ENCODE measurements at regions not wholly inside any gene's neighbourhood (a gene's known extent, or its start where the extent isn't known, plus 50 kb on each side); places are given as distances from the start of the nearest gene placed in this dataset.
"Not testable (repeated sequence)": the region's sequence is repeated elsewhere in the genome, so short reads cannot be mapped to it uniquely, and the experiment has no call there.

DNA sequence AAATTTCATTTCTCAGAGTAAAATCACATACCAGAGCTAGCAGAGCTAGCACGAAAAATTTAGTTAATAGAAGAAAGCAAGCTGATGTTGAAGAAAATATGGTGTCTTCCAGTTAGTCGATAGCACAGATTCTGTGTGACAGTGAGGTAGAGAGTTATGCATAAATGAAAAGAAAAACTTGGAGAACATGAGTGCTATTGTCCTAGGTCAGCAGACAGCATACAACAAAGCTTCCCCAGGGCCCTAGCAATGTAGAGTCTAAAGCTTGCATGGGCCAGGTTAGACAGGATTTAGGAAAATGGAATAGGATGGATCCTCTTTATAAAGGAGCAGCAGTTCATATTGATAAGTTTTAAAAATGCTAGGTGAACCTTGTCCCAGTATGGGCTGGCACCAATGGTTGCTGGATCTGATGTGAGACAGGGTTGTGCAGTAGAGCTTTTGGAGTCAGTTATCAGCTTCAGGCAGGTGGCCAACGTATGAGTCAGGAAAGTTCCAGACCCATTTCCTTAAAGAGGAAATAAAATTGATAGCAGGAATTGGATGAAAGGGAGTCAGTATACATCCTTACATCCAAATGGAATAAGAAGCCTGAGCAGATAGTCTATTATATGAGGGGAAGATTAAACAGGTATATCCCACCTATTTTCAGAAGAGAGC lies 277.2 kb downstream of the FRK start:
- H3K9me3 Mint-ChIP-seq, result peaks cover 0 to 1% of the 10 kb centered on the region in 2 donors
- ATAC-seq (replicated peaks in 1 of 2), result no peak
- H3K27me3 Mint-ChIP-seq (ENCODE audit: low read depth), result no peaks in the 10 kb centered on the region
- H3K36me3 Mint-ChIP-seq (ENCODE audit: insufficient read depth in 2 of 2), result no peaks in the 10 kb centered on the region
- H3K4me3 Mint-ChIP-seq, result no peak overlapping the region
- no peak for DNase-seq
- no peak overlapping the region for H3K27ac Mint-ChIP-seq
- H3K4me1 Mint-ChIP-seq (ENCODE audit: low read depth), result no peaks in the 10 kb centered on the region

DNA sequence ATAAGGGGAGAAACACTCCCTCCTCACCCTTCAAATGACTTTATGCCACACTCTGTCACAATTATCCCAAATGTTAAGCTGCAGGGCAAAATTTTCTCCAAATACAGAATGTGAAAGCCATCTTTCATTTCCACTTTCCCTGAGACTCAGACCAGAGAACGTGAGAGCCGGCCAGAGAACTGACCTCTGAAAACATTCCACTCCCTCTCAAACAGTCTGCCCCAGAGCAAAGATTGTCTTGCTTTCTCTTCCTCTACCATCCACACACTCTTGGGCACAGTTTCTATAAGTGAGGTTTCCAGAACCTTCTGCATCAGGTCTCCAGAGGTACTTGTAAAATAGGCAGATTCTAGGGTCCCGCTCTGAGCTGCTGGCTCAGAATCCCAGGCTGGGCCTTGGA lies 278.1 kb downstream of the FRK start:
- ATAC-seq (replicated peaks in 1 of 2), result no peak
- DNase-seq, result no peak
- Mint-ChIP-seq H3K4me3 (no peak overlapping the region), H3K27ac (no peak overlapping the region), H3K4me1 (ENCODE audit: low read depth) (no peaks in the 10 kb centered on the region), H3K36me3 (ENCODE audit: insufficient read depth in 2 of 2) (no peaks in the 10 kb centered on the region), H3K27me3 (ENCODE audit: low read depth) (no peaks in the 10 kb centered on the region), H3K9me3 (peaks cover 0 to 1% of the 10 kb centered on the region in 2 donors)

- Mint-ChIP-seq H3K4me1 (ENCODE audit: low read depth) (no peaks in the 10 kb centered on the region), H3K27ac (no peak overlapping the region), H3K4me3 (no peak overlapping the region), H3K9me3 (no peaks in the 10 kb centered on the region), H3K36me3 (ENCODE audit: insufficient read depth in 2 of 2) (no peaks in the 10 kb centered on the region), H3K27me3 (ENCODE audit: low read depth) (no peaks in the 10 kb centered on the region)
- ATAC-seq (replicated peaks in 1 of 2), result no peak
- DNase-seq, result no peak
These were observed 286.9 kb downstream of the FRK start for GRCh38 chr6:115773741-115774140.

GRCh38 chr6:115770851-115771250 lies 289.8 kb downstream of the FRK start:
- DNase-seq (no peak), ATAC-seq (replicated peaks in 1 of 2) (no peak)
- H3K27ac Mint-ChIP-seq, result no peak overlapping the region
- H3K4me3 Mint-ChIP-seq, result no peak overlapping the region
- no peaks in the 10 kb centered on the region for H3K27me3 Mint-ChIP-seq (ENCODE audit: low read depth)
- no peaks in the 10 kb centered on the region for H3K9me3 Mint-ChIP-seq
- no peaks in the 10 kb centered on the region for H3K4me1 Mint-ChIP-seq (ENCODE audit: low read depth)
- no peaks in the 10 kb centered on the region for H3K36me3 Mint-ChIP-seq (ENCODE audit: insufficient read depth in 2 of 2)

- ATAC-seq (replicated peaks in 1 of 2), result no peak
- H3K4me1 Mint-ChIP-seq (ENCODE audit: low read depth), result no peaks in the 10 kb centered on the region
- no peak overlapping the region for H3K27ac Mint-ChIP-seq
- no peak for DNase-seq
- no peaks in the 10 kb centered on the region for H3K27me3 Mint-ChIP-seq (ENCODE audit: low read depth)
- H3K4me3 Mint-ChIP-seq, result no peak overlapping the region
- no peaks in the 10 kb centered on the region for H3K9me3 Mint-ChIP-seq
- H3K36me3 Mint-ChIP-seq (ENCODE audit: insufficient read depth in 2 of 2), result no peaks in the 10 kb centered on the region
These were observed 292.2 kb downstream of the FRK start for GRCh38 chr6:115768500-115768899.

DNA sequence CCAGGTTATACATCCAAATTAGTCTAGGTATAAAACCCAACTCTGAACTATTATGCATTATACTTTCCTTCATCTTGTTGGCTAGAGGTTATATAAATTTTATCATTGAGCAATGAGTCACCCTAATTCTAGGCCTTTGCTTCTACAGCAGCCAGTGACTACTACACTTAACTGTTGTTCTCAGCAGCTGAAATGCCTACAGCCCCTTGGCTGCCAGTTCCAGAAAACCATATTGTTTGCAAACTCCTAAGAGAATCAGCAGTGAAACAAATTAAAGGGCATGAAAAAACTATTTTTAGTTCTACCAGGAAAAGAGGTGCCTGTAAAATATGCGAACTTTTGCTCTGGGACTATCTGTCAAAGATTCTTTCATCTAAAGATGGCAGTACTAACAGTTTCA lies 292.8 kb downstream of the FRK start:
- Mint-ChIP-seq H3K27me3 (ENCODE audit: low read depth) (no peaks in the 10 kb centered on the region), H3K9me3 (no peaks in the 10 kb centered on the region), H3K36me3 (ENCODE audit: insufficient read depth in 2 of 2) (no peaks in the 10 kb centered on the region), H3K4me3 (no peak overlapping the region), H3K4me1 (ENCODE audit: low read depth) (no peaks in the 10 kb centered on the region), H3K27ac (no peak overlapping the region)
- DNase-seq, result no peak
- ATAC-seq (replicated peaks in 1 of 2), result no peak

- H3K9me3 Mint-ChIP-seq, result no peaks in the 10 kb centered on the region
- no peaks in the 10 kb centered on the region for H3K36me3 Mint-ChIP-seq (ENCODE audit: insufficient read depth in 2 of 2)
- no peak overlapping the region for H3K27ac Mint-ChIP-seq
- H3K27me3 Mint-ChIP-seq (ENCODE audit: low read depth), result no peaks in the 10 kb centered on the region
- no peak for DNase-seq
- H3K4me1 Mint-ChIP-seq (ENCODE audit: low read depth), result no peaks in the 10 kb centered on the region
- no peak overlapping the region for H3K4me3 Mint-ChIP-seq
- ATAC-seq (replicated peaks in 1 of 2), result no peak
These were observed 293.8 kb downstream of the FRK start for GRCh38 chr6:115766745-115767462.

DNA sequence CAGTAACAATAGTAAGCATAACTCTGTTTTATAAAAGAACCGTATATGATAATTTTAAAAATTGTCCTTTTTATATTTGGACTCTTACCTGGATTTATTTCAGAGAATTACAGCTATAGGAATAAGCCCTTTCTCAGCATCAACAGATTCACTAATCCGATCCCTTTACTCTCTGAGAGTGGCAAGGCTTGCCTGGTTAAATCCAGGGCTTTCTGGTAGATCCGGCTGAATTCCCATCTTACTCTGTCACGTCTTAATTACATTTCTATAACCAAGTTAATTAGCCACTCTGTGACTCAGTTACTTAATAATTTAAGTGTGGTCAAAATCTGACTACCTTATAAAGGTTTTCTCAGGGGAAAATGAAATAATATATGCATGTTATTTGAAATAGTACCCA lies 294.7 kb downstream of the FRK start:
- no peak for DNase-seq

DNA sequence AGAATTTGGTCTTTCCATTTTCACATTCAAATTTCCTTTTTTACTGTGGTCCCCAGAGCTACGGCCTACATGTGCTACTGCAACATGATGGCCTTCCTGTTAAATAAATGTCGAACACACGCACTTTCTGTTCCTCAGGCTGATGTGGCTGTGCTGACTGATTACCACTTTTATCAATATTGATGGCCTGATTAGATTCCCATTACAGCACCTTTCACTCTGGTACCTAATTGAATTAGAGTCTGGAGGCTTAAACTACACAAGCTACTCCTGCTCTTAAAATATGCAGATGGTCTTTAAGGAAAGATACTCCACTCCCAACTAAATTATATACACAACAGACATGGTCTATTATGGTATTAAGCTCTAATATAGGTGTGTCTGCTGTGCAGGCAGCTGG lies 301.6 kb downstream of the FRK start:
- H3K9me3 Mint-ChIP-seq, result no peaks in the 10 kb centered on the region
- ATAC-seq (replicated peaks in 1 of 2) (no peak), DNase-seq (no peak)
- no peak overlapping the region for H3K27ac Mint-ChIP-seq
- H3K27me3 Mint-ChIP-seq (ENCODE audit: low read depth), result no peaks in the 10 kb centered on the region
- no peaks in the 10 kb centered on the region for H3K36me3 Mint-ChIP-seq (ENCODE audit: insufficient read depth in 2 of 2)
- H3K4me3 Mint-ChIP-seq, result no peak overlapping the region
- no peaks in the 10 kb centered on the region for H3K4me1 Mint-ChIP-seq (ENCODE audit: low read depth)

More for the DNA sequence above, 294.7 kb downstream of the FRK start:
- no peaks in the 10 kb centered on the region for H3K27me3 Mint-ChIP-seq (ENCODE audit: low read depth)
- no peak overlapping the region for H3K27ac Mint-ChIP-seq
- H3K9me3 Mint-ChIP-seq, result no peaks in the 10 kb centered on the region
- H3K4me3 Mint-ChIP-seq, result no peak overlapping the region
- H3K36me3 Mint-ChIP-seq (ENCODE audit: insufficient read depth in 2 of 2), result no peaks in the 10 kb centered on the region
- H3K4me1 Mint-ChIP-seq (ENCODE audit: low read depth), result no peaks in the 10 kb centered on the region
- ATAC-seq (replicated peaks in 1 of 2), result no peak

DNA sequence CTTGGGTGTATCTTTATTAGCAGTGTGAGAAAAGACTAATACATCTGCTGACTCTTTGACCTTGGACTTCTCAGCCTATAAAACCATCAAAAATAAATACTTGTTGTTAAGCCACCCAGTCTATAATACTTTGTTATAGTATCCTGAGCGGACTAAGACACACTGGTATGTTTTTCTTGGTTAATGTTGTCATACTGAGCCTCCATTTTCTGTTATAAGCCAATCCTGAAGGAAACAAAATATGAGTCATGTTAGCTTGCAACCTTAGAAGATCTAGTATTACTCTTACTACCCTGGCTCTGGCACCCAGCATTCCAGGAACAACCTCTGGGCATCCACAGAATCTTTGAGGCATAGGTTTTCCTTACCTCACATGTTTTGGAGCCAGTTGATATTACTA lies 307.2 kb downstream of the FRK start:
- ATAC-seq (replicated peaks in 1 of 2), result no peak
- no peak overlapping the region for H3K4me3 Mint-ChIP-seq
- no peaks in the 10 kb centered on the region for H3K36me3 Mint-ChIP-seq (ENCODE audit: insufficient read depth in 2 of 2)
- H3K9me3 Mint-ChIP-seq, result no peaks in the 10 kb centered on the region
- DNase-seq, result no peak
- no peaks in the 10 kb centered on the region for H3K27me3 Mint-ChIP-seq (ENCODE audit: low read depth)
- H3K4me1 Mint-ChIP-seq (ENCODE audit: low read depth), result no peaks in the 10 kb centered on the region
- no peak overlapping the region for H3K27ac Mint-ChIP-seq

GRCh38 chr6:115750946-115751345 lies 309.7 kb downstream of the FRK start:
- H3K4me1 Mint-ChIP-seq (ENCODE audit: low read depth), result no peaks in the 10 kb centered on the region
- H3K27me3 Mint-ChIP-seq (ENCODE audit: low read depth), result no peaks in the 10 kb centered on the region
- no peak overlapping the region for H3K27ac Mint-ChIP-seq
- DNase-seq (no peak), ATAC-seq (replicated peaks in 1 of 2) (no peak)
- H3K4me3 Mint-ChIP-seq, result no peak overlapping the region
- no peaks in the 10 kb centered on the region for H3K36me3 Mint-ChIP-seq (ENCODE audit: insufficient read depth in 2 of 2)
- H3K9me3 Mint-ChIP-seq, result no peaks in the 10 kb centered on the region

DNA sequence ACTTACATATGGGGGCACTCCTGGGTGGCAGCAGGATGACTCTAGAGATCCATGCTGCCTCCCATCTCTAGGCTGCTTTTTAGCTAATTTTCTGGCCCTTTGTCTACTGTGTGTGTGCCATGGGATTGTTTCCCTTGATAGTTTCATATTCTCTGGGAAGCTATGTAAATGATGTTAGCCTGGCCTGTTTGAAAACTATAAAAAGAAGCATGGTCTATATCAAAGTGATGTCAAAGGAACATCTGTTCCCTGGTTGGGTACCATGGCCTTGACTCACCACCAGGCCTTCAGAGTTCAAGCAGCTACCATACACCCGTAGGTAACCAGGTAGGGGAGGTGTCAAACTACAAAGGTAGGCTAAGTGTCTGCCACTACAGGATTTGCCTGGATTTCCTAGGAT lies 310.4 kb downstream of the FRK start:
- Mint-ChIP-seq H3K27ac (no peak overlapping the region), H3K4me3 (no peak overlapping the region), H3K9me3 (peaks cover 0 to 2% of the 10 kb centered on the region in 2 donors), H3K4me1 (ENCODE audit: low read depth) (no peaks in the 10 kb centered on the region), H3K36me3 (ENCODE audit: insufficient read depth in 2 of 2) (no peaks in the 10 kb centered on the region), H3K27me3 (ENCODE audit: low read depth) (no peaks in the 10 kb centered on the region)
- ATAC-seq (replicated peaks in 1 of 2) (no peak), DNase-seq (no peak)

DNA sequence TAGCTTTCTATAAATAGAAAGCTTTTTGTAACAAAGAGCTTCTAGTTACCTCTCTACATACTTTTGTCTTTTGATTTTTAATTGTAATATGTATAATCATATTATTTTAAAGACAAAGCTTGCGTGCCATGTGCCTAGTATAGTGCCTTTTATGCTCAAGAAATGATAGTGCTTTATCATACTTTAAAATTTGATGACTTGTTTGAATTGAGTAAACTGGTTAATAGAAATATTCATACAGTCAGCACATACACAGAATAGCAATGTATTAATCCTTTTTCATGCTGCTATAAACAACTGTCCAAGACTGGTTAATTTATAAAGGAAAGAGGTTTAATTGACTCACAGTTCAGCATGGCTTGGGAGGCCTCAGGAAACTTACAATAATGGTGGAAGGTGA lies 313.0 kb downstream of the FRK start:
- ATAC-seq (replicated peaks in 1 of 2) (no peak), DNase-seq (no peak)
- Mint-ChIP-seq H3K4me3 (no peak overlapping the region), H3K36me3 (ENCODE audit: insufficient read depth in 2 of 2) (no peaks in the 10 kb centered on the region), H3K27me3 (ENCODE audit: low read depth) (no peaks in the 10 kb centered on the region), H3K4me1 (ENCODE audit: low read depth) (no peaks in the 10 kb centered on the region), H3K9me3 (peaks cover 3 to 5% of the 10 kb centered on the region in 2 donors), H3K27ac (no peak overlapping the region)

GRCh38 chr6:115746583-115746982 lies 314.1 kb downstream of the FRK start:
- DNase-seq; H3K4me3 Mint-ChIP-seq; H3K9me3 Mint-ChIP-seq; ATAC-seq (replicated peaks in 1 of 2); H3K27me3 Mint-ChIP-seq (ENCODE audit: low read depth); H3K36me3 Mint-ChIP-seq (ENCODE audit: insufficient read depth in 2 of 2); H3K4me1 Mint-ChIP-seq (ENCODE audit: low read depth); H3K27ac Mint-ChIP-seq: not testable (repeated sequence)

All from activated T-cell treated with anti-CD3 and anti-CD28 coated beads, Interleukin-2, amount 50 U/mL, for 72 hours (primary cell).